K562 (cell line): ENCODE measurements at regions not wholly inside any gene's neighbourhood (a gene's known extent, or its start where the extent isn't known, plus 50 kb on each side); places are given as distances from the start of the nearest gene placed in this dataset.

ENCODE experiments used
- ATF7 ChIP-seq: fragments of 450-650 bp; IDR thresholded peaks from 2 replicates; pipeline ENCODE4 v1.7.1; 2014; ENCODE audit warnings: mild to moderate bottlenecking, moderate library complexity
- CHD4 ChIP-seq: fragments of 200-600 bp; sonication (generic); IDR thresholded peaks from 3 replicates; pipeline ENCODE4 v1.6.1; 2012; ENCODE audit warnings: low read depth, mild to moderate bottlenecking, mixed read lengths, low read length, inconsistent platforms; ENCODE audit not compliant: insufficient read depth, insufficient replicate concordance, poor library complexity, severe bottlenecking
- EWSR1 ChIP-seq: fragments of 450-650 bp; IDR thresholded peaks from 2 replicates; pipeline ENCODE4 v1.6.1; 2018; ENCODE audit warnings: borderline replicate concordance, mild to moderate bottlenecking, low read depth, moderate library complexity; ENCODE audit not compliant: partially characterized antibody
- HIVEP1 ChIP-seq: fragments of 250-450 bp; sonication (Bioruptor Pico); IDR thresholded peaks from 2 replicates; pipeline ENCODE4 v1.4.0; 2020; ENCODE audit warnings: mild to moderate bottlenecking
- HLTF ChIP-seq: fragments of 450-650 bp; IDR thresholded peaks from 2 replicates; pipeline ENCODE4 v1.6.1; 2016
- HMG20A ChIP-seq: fragments of 450-650 bp; formaldehyde crosslinking; conservative IDR thresholded peaks from 2 replicates; pipeline ENCODE4 v1.4.0; 2020; ENCODE audit warnings: mild to moderate bottlenecking, mixed read lengths
- MCM2 ChIP-seq: fragments of 450-650 bp; IDR thresholded peaks from 2 replicates; pipeline ENCODE4 v1.6.1; 2017; ENCODE audit warnings: low read depth, mild to moderate bottlenecking
- MECOM ChIP-seq: fragments of 250-450 bp; sonication (Bioruptor Pico); IDR thresholded peaks from 2 replicates; pipeline ENCODE4 v1.8.0; 2022; ENCODE audit warnings: inconsistent platforms
- NFXL1 ChIP-seq: fragments of 450-650 bp; formaldehyde crosslinking; IDR thresholded peaks from 2 replicates; pipeline ENCODE4 v1.4.0; 2021; ENCODE audit warnings: mild to moderate bottlenecking
- PHF20 ChIP-seq: fragments of 450-650 bp; IDR thresholded peaks from 2 replicates; pipeline ENCODE4 v1.6.1; 2018; ENCODE audit not compliant: partially characterized antibody
- RBM34 ChIP-seq: fragments of 200-400 bp; formaldehyde crosslinking; IDR thresholded peaks from 2 replicates; pipeline ENCODE4 v1.6.1; 2018; ENCODE audit warnings: low read length, borderline replicate concordance; ENCODE audit not compliant: insufficient read depth
- SAFB ChIP-seq: fragments of 200-400 bp; formaldehyde crosslinking; IDR thresholded peaks from 2 replicates; pipeline ENCODE4 v1.6.1; 2017; ENCODE audit warnings: low read depth, low read length, borderline replicate concordance
- SAP30 ChIP-seq: fragments of 200-600 bp; sonication (generic); IDR thresholded peaks from 2 replicates; pipeline ENCODE4 v1.6.1; 2012; ENCODE audit warnings: borderline replicate concordance, low read depth, mild to moderate bottlenecking, moderate library complexity, low read length, control low read depth, inconsistent platforms; ENCODE audit not compliant: insufficient read depth, poor library complexity, severe bottlenecking
- SRSF9 ChIP-seq: fragments of 200-400 bp; formaldehyde crosslinking; IDR thresholded peaks from 2 replicates; pipeline ENCODE4 v1.6.1; 2017; ENCODE audit warnings: low read depth, low read length, borderline replicate concordance
- TGIF2 ChIP-seq: sonication (generic); formaldehyde crosslinking; IDR thresholded peaks from 2 replicates; pipeline ENCODE4 v1.8.1; 2022; ENCODE audit warnings: mild to moderate bottlenecking, missing genetic modification reagents, moderate library complexity
- ZNF134 ChIP-seq: fragments of 250-450 bp; sonication (Bioruptor Pico); conservative IDR thresholded peaks from 2 replicates; pipeline ENCODE4 v1.4.0; 2020
- ZNF347 ChIP-seq: fragments of 450-650 bp; formaldehyde crosslinking; IDR thresholded peaks from 2 replicates; pipeline ENCODE4 v1.4.0; 2020; ENCODE audit warnings: low read depth, mild to moderate bottlenecking, moderate library complexity
- TF ChIP-seq, protein P1 (sequence below): fragments of 450-650 bp; formaldehyde crosslinking; IDR thresholded peaks from 2 replicates; pipeline ENCODE4 v1.4.0; 2020; ENCODE audit warnings: mild to moderate bottlenecking, moderate library complexity
- TF ChIP-seq, protein P2 (sequence below): fragments of 450-650 bp; formaldehyde crosslinking; IDR thresholded peaks from 2 replicates; pipeline ENCODE4 v1.4.0; 2022; ENCODE audit warnings: missing genetic modification characterization
- TF ChIP-seq, protein P3 (sequence below): sonication (generic); formaldehyde crosslinking; IDR thresholded peaks from 2 replicates; pipeline ENCODE4 v1.8.0; 2022; ENCODE audit warnings: missing genetic modification reagents, mild to moderate bottlenecking, moderate library complexity, borderline replicate concordance
- TF ChIP-seq, protein P4 (sequence below): fragments of 250-450 bp; sonication (Bioruptor Pico); IDR thresholded peaks from 2 replicates; pipeline ENCODE4 v1.5.0; 2021
- TF ChIP-seq, protein P5 (sequence below): IDR thresholded peaks from 2 replicates; pipeline ENCODE4 v1.6.1; 2011; ENCODE audit warnings: borderline replicate concordance, low read depth, mild to moderate bottlenecking, moderate library complexity, low read length; ENCODE audit not compliant: insufficient read depth, poor library complexity, severe bottlenecking

DNA sequence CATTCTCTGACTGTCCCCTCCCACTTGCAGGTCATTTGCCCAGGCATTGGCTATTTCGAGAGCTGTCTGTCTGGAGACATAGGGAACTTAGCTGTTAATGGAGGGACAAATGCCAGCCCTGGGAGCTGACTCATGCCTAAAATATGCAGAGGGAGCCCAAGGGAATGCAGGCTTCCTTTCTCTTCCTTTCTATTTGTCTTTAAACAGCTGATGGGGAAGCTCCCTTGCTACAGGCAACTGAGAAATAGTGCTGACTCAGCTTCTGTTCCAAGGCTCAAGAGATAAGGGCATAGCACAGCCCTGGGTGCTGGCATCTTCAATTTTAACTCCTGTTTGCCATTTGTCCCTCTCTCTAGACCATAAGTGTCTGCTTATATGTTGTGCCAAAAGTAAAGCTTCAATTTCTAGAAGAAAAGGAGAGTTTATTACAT, 82.7 kb upstream of the C1GALT1 start (continued):
- TF ChIP-seq, protein P1, sequence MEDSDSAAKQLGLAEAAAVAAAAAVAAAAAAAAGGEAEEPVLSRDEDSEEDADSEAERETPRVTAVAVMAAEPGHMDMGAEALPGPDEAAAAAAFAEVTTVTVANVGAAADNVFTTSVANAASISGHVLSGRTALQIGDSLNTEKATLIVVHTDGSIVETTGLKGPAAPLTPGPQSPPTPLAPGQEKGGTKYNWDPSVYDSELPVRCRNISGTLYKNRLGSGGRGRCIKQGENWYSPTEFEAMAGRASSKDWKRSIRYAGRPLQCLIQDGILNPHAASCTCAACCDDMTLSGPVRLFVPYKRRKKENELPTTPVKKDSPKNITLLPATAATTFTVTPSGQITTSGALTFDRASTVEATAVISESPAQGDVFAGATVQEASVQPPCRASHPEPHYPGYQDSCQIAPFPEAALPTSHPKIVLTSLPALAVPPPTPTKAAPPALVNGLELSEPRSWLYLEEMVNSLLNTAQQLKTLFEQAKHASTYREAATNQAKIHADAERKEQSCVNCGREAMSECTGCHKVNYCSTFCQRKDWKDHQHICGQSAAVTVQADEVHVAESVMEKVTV (CRISPR knock-in tag): no peak
- TF ChIP-seq ATF7: peak; percentile 89
- TF ChIP-seq, protein P2, sequence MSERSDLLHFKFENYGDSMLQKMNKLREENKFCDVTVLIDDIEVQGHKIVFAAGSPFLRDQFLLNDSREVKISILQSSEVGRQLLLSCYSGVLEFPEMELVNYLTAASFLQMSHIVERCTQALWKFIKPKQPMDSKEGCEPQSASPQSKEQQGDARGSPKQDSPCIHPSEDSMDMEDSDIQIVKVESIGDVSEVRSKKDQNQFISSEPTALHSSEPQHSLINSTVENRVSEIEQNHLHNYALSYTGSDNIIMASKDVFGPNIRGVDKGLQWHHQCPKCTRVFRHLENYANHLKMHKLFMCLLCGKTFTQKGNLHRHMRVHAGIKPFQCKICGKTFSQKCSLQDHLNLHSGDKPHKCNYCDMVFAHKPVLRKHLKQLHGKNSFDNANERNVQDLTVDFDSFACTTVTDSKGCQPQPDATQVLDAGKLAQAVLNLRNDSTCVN (CRISPR knock-in tag): no peak
- TF ChIP-seq HMG20A (CRISPR knock-in tag): no peak
- no peak for TF ChIP-seq RBM34
- TF ChIP-seq PHF20: no peak
- TF ChIP-seq, protein P3, sequence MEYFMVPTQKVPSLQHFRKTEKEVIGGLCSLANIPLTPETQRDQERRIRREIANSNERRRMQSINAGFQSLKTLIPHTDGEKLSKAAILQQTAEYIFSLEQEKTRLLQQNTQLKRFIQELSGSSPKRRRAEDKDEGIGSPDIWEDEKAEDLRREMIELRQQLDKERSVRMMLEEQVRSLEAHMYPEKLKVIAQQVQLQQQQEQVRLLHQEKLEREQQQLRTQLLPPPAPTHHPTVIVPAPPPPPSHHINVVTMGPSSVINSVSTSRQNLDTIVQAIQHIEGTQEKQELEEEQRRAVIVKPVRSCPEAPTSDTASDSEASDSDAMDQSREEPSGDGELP: peak; percentile 98
- TF ChIP-seq EWSR1: no peak
- no peak for TF ChIP-seq CHD4
- TF ChIP-seq ZNF134: no peak
- TF ChIP-seq, protein P4, sequence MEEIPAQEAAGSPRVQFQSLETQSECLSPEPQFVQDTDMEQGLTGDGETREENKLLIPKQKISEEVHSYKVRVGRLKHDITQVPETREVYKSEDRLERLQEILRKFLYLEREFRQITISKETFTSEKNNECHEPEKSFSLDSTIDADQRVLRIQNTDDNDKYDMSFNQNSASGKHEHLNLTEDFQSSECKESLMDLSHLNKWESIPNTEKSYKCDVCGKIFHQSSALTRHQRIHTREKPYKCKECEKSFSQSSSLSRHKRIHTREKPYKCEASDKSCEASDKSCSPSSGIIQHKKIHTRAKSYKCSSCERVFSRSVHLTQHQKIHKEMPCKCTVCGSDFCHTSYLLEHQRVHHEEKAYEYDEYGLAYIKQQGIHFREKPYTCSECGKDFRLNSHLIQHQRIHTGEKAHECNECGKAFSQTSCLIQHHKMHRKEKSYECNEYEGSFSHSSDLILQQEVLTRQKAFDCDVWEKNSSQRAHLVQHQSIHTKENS: no peak
- TF ChIP-seq TGIF2 (CRISPR knock-in tag): no peak
- 0 out of 2 replicates have a peak, but pooled peaks have one; percentile 36 for TF ChIP-seq HLTF
- TF ChIP-seq MECOM (CRISPR knock-in tag): peak; percentile 84
- TF ChIP-seq NFXL1 (CRISPR knock-in tag): no peak
- no peak for TF ChIP-seq MCM2
- TF ChIP-seq SAFB: no peak
- TF ChIP-seq HIVEP1 (CRISPR knock-in tag): no peak
- peak; percentile 25 for TF ChIP-seq SAP30
- no peak for TF ChIP-seq SRSF9
- no peak for TF ChIP-seq ZNF347 (CRISPR knock-in tag)
- TF ChIP-seq, protein P5, sequence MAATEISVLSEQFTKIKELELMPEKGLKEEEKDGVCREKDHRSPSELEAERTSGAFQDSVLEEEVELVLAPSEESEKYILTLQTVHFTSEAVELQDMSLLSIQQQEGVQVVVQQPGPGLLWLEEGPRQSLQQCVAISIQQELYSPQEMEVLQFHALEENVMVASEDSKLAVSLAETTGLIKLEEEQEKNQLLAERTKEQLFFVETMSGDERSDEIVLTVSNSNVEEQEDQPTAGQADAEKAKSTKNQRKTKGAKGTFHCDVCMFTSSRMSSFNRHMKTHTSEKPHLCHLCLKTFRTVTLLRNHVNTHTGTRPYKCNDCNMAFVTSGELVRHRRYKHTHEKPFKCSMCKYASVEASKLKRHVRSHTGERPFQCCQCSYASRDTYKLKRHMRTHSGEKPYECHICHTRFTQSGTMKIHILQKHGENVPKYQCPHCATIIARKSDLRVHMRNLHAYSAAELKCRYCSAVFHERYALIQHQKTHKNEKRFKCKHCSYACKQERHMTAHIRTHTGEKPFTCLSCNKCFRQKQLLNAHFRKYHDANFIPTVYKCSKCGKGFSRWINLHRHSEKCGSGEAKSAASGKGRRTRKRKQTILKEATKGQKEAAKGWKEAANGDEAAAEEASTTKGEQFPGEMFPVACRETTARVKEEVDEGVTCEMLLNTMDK: no peak
